HEK293 (cell line): ENCODE measurements at regions not wholly inside any gene's neighbourhood (a gene's known extent, or its start where the extent isn't known, plus 50 kb on each side); places are given as distances from the start of the nearest gene placed in this dataset.

Experiments used
- CTCF ChIP-seq: fragments of 450-650 bp; formaldehyde crosslinking; IDR thresholded peaks from 2 replicates; pipeline ENCODE4 v1.5.1; 2016; ENCODE audit warnings: missing biosample characterization, missing genetic modification characterization
- GLI2 ChIP-seq: fragments of 450-650 bp; formaldehyde crosslinking; IDR thresholded peaks from 2 replicates; pipeline ENCODE4; 2017; ENCODE audit warnings: missing biosample characterization, missing genetic modification characterization, low read depth, borderline replicate concordance
- PRDM6 ChIP-seq: fragments of 450-650 bp; formaldehyde crosslinking; IDR thresholded peaks from 2 replicates; pipeline ENCODE4 v1.5.1; 2017; ENCODE audit warnings: missing biosample characterization, missing genetic modification characterization
- YY1 ChIP-seq: fragments of 450-650 bp; formaldehyde crosslinking; IDR thresholded peaks from 2 replicates; pipeline ENCODE4 v1.5.1; 2018; ENCODE audit warnings: missing biosample characterization, missing genetic modification characterization
- ZBTB7A ChIP-seq: fragments of 450-650 bp; formaldehyde crosslinking; IDR thresholded peaks from 2 replicates; pipeline ENCODE4 v1.5.1; 2016; ENCODE audit warnings: low read depth, missing biosample characterization, missing genetic modification characterization
- ZSCAN23 ChIP-seq: fragments of 450-650 bp; formaldehyde crosslinking; IDR thresholded peaks from 2 replicates; pipeline ENCODE4 v1.5.1; 2016; ENCODE audit warnings: missing biosample characterization, missing genetic modification characterization
- TF ChIP-seq, protein P1 (sequence below): fragments of 450-650 bp; formaldehyde crosslinking; IDR thresholded peaks from 2 replicates; pipeline ENCODE4 v1.5.1; 2016; ENCODE audit warnings: missing biosample characterization, missing genetic modification characterization, borderline replicate concordance

DNA sequence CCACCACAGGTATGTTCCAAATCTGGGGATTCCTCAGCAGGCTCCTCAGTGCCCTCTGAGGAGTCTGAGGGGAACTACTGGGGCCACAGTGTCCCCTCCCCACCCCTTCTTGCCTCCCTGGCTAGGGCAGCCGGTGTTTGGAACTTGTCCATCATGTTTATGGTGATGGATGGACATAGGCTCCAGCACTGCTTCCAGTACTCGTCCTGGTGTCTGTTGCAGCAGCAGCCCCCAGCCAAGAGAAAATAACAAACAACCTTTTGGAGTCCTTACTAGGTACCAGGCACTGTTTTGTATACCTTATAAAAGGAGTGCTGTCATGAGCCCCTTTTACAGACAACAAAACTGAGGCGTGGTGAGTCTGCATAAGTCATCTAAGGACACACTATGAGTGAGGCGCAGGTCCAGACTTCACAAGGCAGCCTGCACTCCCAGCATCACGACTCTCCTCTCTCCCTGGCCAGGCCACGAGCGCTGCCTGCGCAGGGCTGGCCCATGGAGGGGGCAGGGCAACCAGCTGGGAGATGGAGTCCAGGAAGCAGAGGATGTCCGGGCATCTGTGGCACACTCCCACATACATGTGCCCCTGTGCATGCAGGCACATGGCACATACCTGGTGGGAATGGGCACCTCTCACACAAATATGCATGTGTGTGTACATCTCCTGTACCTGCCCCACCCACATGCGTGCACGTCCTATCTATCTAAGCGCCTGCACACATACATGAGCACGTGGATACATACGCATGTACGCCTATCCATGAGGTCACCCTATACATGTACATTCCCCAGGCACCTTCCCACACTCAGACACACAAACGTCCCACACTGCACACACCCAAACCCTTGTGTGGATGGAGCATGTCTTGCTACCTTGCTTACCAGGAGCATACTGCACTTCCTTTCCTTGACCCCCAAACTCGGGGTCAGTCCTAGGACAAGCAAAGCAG lies 152.7 kb downstream of the VEGFA start:
- TF ChIP-seq CTCF (tag by site-specific recombination) = no peak
- no peak for TF ChIP-seq ZSCAN23 (tag by site-specific recombination)
- TF ChIP-seq ZBTB7A = no peak
- no peak for TF ChIP-seq YY1 (tag by site-specific recombination)
- no peak for TF ChIP-seq PRDM6 (tag by site-specific recombination)
- no peak for TF ChIP-seq GLI2 (tag by site-specific recombination)
- TF ChIP-seq, protein P1, sequence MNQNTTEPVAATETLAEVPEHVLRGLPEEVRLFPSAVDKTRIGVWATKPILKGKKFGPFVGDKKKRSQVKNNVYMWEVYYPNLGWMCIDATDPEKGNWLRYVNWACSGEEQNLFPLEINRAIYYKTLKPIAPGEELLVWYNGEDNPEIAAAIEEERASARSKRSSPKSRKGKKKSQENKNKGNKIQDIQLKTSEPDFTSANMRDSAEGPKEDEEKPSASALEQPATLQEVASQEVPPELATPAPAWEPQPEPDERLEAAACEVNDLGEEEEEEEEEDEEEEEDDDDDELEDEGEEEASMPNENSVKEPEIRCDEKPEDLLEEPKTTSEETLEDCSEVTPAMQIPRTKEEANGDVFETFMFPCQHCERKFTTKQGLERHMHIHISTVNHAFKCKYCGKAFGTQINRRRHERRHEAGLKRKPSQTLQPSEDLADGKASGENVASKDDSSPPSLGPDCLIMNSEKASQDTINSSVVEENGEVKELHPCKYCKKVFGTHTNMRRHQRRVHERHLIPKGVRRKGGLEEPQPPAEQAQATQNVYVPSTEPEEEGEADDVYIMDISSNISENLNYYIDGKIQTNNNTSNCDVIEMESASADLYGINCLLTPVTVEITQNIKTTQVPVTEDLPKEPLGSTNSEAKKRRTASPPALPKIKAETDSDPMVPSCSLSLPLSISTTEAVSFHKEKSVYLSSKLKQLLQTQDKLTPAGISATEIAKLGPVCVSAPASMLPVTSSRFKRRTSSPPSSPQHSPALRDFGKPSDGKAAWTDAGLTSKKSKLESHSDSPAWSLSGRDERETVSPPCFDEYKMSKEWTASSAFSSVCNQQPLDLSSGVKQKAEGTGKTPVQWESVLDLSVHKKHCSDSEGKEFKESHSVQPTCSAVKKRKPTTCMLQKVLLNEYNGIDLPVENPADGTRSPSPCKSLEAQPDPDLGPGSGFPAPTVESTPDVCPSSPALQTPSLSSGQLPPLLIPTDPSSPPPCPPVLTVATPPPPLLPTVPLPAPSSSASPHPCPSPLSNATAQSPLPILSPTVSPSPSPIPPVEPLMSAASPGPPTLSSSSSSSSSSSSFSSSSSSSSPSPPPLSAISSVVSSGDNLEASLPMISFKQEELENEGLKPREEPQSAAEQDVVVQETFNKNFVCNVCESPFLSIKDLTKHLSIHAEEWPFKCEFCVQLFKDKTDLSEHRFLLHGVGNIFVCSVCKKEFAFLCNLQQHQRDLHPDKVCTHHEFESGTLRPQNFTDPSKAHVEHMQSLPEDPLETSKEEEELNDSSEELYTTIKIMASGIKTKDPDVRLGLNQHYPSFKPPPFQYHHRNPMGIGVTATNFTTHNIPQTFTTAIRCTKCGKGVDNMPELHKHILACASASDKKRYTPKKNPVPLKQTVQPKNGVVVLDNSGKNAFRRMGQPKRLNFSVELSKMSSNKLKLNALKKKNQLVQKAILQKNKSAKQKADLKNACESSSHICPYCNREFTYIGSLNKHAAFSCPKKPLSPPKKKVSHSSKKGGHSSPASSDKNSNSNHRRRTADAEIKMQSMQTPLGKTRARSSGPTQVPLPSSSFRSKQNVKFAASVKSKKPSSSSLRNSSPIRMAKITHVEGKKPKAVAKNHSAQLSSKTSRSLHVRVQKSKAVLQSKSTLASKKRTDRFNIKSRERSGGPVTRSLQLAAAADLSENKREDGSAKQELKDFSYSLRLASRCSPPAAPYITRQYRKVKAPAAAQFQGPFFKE (tag by site-specific recombination) = no peak
